HUES64 (cell line): ENCODE measurements at regions not wholly inside any gene's neighbourhood (a gene's known extent, or its start where the extent isn't known, plus 50 kb on each side); places are given as distances from the start of the nearest gene placed in this dataset.

Experiments
- H3K27ac ChIP-seq: 2 replicates; pipeline ENCODE4 v1.7.0; 2013; ENCODE audit warnings: low read depth, low read length, inconsistent platforms
- H3K27me3 ChIP-seq: 2 replicates; pipeline ENCODE4 v1.6.1; 2013; ENCODE audit warnings: mild to moderate bottlenecking, low read length; ENCODE audit not compliant: insufficient read depth
- H3K36me3 ChIP-seq: 2 replicates; pipeline ENCODE4 v1.6.1; 2013; ENCODE audit warnings: mild to moderate bottlenecking, low read length; ENCODE audit not compliant: insufficient read depth
- H3K4me1 ChIP-seq: 2 replicates; pipeline ENCODE4 v1.6.1; 2013; ENCODE audit warnings: mild to moderate bottlenecking, low read length, moderate library complexity; ENCODE audit not compliant: insufficient read depth
- H3K4me3 ChIP-seq: 2 replicates; pipeline ENCODE4 v1.5.1; 2013; ENCODE audit warnings: mild to moderate bottlenecking, low read length, moderate library complexity
- H3K9ac ChIP-seq: 2 replicates; pipeline ENCODE4 v1.6.1; 2013; ENCODE audit warnings: mild to moderate bottlenecking, low read depth, low read length
- H3K9me3 ChIP-seq: 2 replicates; pipeline ENCODE4 v1.6.1; 2013; ENCODE audit warnings: low read depth, low read length; ENCODE audit not compliant: insufficient read depth
- WGBS: fragments of 150-250, 120-280 bp; methylation state at CpG from one replicate; pipeline ENCODE4 v1.1.7; 2013; ENCODE audit warnings: missing lambda C conversion rate; 5-methylcytosine and 5-hydroxymethylcytosine counted together

DNA sequence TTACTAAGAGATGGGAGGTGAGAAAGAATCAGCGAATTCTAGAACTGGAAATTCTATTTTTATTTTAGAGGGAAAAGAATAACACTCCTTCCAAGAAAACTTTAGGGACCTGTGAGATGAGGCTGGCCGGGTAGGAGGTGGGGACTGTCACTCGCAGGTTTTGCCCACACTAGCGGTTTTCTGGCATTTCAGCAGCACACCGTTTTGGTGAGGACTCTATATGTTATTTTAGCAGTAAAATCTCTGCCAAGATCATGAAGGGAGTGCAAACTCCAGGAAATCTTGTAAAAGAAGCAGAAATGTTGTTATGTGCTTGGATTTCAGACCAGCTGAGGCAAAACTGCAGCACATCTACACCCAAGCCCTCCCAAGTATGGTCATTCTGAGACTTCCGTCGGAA lies 470.6 kb downstream of the PSAT1 start:
- no peak overlapping the region for H3K9ac ChIP-seq
- H3K9me3 ChIP-seq: no peaks in the 10 kb centered on the region
- 91% methylated on average over 7 of the region's 7 CpGs for WGBS
- no peaks in the 10 kb centered on the region for H3K27me3 ChIP-seq
- H3K36me3 ChIP-seq: no peaks in the 10 kb centered on the region
- H3K27ac ChIP-seq: no peak overlapping the region
- no peaks in the 10 kb centered on the region for H3K4me1 ChIP-seq
- H3K4me3 ChIP-seq: no peak overlapping the region

DNA sequence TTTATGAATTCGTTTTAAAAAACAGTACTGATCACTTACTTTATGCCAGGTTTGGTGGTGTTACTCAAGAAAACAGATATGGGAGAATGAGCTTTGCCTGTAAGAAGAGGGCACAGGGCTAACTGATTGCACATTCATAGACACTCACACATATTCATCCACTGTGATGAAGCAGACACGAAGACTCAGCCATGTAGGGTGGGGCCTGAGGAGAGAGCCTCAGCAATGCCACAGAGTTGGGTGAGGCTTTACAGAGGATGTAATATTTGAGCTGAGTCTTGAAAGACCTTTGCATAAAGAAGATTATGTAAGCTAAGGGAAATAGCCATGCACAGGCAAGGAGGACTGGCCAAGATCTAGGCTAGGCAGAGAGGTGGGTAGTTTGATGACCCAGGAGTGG lies 472.8 kb downstream of the PSAT1 start:
- WGBS: 88% methylated on average over 2 of the region's 2 CpGs
- Histone ChIP-seq H3K9me3 (no peaks in the 10 kb centered on the region), H3K27me3 (no peaks in the 10 kb centered on the region), H3K4me1 (no peaks in the 10 kb centered on the region), H3K36me3 (no peaks in the 10 kb centered on the region), H3K27ac (no peak overlapping the region), H3K9ac (no peak overlapping the region), H3K4me3 (no peak overlapping the region)

DNA sequence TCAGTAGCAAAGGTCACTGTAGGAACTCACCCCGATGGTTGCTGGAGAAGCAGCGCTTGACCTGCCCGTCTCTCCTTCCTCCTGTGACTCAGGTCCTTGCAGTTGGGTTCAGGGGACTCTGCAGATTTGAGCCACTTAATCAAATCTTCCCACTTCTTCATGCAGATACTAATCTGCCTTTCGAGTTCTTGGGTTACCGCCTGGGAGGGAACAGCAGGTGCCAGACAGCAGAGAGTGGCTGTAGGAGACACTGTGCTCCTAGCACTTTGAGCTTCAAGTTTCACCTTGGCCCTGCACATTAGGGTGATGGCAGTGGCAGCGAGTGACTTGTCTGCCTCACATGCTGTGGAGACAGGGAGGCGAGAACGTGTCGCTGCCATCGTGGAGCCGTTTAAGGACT lies 478.3 kb downstream of the PSAT1 start:
- no peaks in the 10 kb centered on the region for H3K36me3 ChIP-seq
- no peaks in the 10 kb centered on the region for H3K9me3 ChIP-seq
- WGBS: 89% methylated on average over 11 of the region's 11 CpGs
- H3K4me3 ChIP-seq: no peak overlapping the region
- H3K27me3 ChIP-seq: no peaks in the 10 kb centered on the region
- no peak overlapping the region for H3K9ac ChIP-seq
- H3K4me1 ChIP-seq: peaks cover 28% of the 10 kb centered on the region
- H3K27ac ChIP-seq: no peak overlapping the region

DNA sequence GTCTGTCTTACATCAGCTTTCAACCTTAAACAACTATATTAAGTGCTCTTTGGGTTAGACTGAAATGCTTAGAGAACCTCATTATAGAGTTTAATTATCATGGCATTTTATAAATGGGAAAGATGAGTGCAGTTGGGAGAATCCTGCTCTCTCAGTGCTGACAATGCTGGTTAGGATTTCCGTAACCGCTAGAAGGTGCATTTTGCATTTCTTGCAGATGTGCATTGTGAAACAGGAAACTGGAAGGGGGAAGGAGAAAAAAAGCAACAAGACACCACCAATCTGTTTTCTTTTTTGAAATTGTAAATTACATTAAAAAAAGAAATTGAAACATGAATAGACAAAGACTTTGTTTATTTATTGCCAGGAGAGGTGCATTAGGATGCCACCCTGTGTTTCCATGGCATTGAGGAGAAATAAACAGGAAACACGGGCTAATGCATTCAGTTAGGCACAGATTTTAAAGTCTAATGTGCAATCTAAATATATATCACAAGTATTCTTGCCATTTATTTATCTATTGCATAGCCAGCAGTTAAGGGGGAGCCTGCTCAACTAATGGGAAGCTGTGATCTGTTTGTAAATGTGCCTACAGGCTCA lies 478.9 kb downstream of the PSAT1 start:
- H3K27ac ChIP-seq: no peak overlapping the region
- no peaks in the 10 kb centered on the region for H3K36me3 ChIP-seq
- H3K9ac ChIP-seq: no peak overlapping the region
- WGBS: 93% methylated on average over 3 of the region's 3 CpGs
- no peak overlapping the region for H3K4me3 ChIP-seq
- H3K27me3 ChIP-seq: no peaks in the 10 kb centered on the region
- no peaks in the 10 kb centered on the region for H3K9me3 ChIP-seq
- peaks cover 30% of the 10 kb centered on the region for H3K4me1 ChIP-seq

DNA sequence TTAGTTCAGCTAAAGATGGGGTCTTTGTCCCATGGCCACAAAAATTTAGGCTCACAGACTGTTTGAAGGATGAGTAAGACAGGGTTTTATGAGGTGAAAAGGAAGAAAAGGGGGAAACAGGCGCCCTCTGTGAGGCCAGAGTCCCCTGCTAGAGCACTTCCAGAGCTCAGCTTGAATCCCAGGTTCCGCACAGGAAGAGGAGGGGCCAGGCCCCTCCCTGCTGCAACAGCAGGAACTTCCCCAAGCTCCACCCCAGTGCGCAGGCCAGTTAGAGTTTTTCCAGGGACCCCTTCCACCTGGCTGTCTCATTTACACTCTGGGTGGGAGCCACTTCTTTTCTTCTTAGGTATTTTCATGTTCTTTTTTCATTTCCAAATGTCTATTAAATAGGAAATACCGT lies 480.8 kb downstream of the PSAT1 start:
- peaks cover 30% of the 10 kb centered on the region for H3K4me1 ChIP-seq
- H3K4me3 ChIP-seq: no peak overlapping the region
- no peak overlapping the region for H3K27ac ChIP-seq
- WGBS: 88% methylated on average over 4 of the region's 4 CpGs
- no peaks in the 10 kb centered on the region for H3K36me3 ChIP-seq
- no peak overlapping the region for H3K9ac ChIP-seq
- no peaks in the 10 kb centered on the region for H3K27me3 ChIP-seq
- no peaks in the 10 kb centered on the region for H3K9me3 ChIP-seq

DNA sequence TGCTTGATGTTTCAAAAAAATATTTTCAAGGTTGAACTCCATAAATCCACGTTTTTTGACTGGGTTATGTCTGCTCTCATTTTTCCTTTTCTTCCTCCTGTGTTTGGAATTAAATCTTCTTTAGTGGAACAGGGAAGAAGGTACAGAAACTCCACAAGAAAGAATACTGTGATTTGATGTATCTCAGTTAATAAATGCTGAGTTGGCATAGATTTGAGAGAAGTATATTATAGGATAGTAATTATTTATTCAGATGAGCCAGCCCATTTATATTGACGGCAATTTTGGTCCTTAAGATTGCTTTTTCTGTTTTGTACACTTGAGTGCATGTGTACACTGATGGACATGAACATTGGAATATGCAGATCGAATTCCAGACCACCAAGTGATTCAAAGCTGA lies 481.4 kb downstream of the PSAT1 start:
- Histone ChIP-seq H3K9me3 (no peaks in the 10 kb centered on the region), H3K4me1 (peaks cover 30% of the 10 kb centered on the region), H3K9ac (no peak overlapping the region), H3K4me3 (no peak overlapping the region), H3K36me3 (no peaks in the 10 kb centered on the region), H3K27me3 (no peaks in the 10 kb centered on the region), H3K27ac (no peak overlapping the region)
- 97% methylated on average over 3 of the region's 3 CpGs for WGBS

DNA sequence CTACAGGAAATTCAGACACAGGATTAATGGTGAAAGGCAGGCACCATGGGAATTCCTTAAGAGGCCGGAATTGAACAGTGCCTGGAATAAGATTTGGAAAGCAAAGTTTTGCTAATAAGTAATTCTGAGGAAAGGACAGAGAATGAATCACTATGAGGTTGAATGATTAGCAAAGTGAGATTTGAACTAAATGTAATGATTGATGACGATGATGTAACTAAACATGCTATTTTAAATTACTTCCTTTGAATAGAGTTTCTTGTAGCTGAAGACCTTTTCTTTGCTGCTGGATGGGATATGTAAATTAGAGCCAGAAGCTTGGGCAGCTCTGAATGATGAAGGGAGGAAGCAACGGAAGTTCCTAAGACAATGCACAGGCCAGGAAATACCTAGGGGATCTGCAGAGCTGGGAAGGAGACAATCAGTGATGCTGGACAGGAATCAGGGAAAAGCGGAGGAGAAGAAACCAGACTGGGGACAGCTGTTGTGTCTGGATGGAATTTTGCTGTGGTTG lies 482.0 kb downstream of the PSAT1 start:
- Histone ChIP-seq H3K4me3 (no peak overlapping the region), H3K9me3 (no peaks in the 10 kb centered on the region), H3K27ac (no peak overlapping the region), H3K36me3 (no peaks in the 10 kb centered on the region), H3K9ac (no peak overlapping the region), H3K4me1 (peaks cover 30% of the 10 kb centered on the region), H3K27me3 (no peaks in the 10 kb centered on the region)
- 90% methylated on average over 4 of the region's 4 CpGs for WGBS

DNA sequence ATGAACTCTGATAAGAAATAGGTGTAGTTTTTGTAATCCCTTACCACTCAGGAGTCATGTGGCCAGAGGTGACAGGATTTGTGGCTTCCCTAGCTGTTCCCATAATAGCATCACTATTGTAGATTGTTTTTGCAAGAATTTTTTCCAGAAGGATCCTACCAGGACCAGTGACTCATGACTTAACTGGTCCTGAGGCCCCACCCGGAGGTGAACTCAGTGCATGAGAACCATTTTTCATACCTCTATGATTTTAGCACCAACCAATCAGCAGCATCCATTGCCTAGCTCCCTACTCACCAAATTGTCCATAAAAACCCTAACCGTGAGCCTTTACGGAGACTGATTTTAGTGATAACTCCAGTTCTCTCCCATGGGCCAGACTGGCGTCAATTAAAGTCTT lies 484.8 kb downstream of the PSAT1 start:
- Histone ChIP-seq H3K36me3 (no peaks in the 10 kb centered on the region), H3K9ac (no peak overlapping the region), H3K4me1 (peaks cover 24% of the 10 kb centered on the region), H3K27ac (no peak overlapping the region), H3K9me3 (no peaks in the 10 kb centered on the region), H3K27me3 (no peaks in the 10 kb centered on the region), H3K4me3 (no peak overlapping the region)
- 94% methylated on average over 4 of the region's 4 CpGs for WGBS

DNA sequence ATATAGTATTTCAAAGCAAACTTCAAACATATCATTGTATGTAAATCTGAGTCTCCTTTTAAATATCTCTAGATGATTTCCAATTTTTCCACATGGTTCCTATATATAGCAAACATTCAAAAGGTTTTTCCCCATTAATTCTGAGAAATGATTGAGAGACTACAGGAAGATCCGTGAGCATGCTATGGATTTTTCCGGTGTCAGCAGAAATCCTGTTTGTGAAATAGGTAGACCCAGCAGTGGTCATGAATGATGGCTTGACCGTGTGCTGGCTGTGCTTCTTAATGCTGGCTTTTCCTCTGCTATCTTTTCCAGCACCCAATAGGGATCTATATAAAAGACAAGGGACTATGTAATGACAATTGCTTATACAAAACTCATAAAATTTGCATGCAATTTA lies 485.3 kb downstream of the PSAT1 start:
- peaks cover 23% of the 10 kb centered on the region for H3K4me1 ChIP-seq
- no peaks in the 10 kb centered on the region for H3K9me3 ChIP-seq
- H3K9ac ChIP-seq: no peak overlapping the region
- 93% methylated on average over 3 of the region's 3 CpGs for WGBS
- H3K36me3 ChIP-seq: no peaks in the 10 kb centered on the region
- no peaks in the 10 kb centered on the region for H3K27me3 ChIP-seq
- no peak overlapping the region for H3K4me3 ChIP-seq
- no peak overlapping the region for H3K27ac ChIP-seq

DNA sequence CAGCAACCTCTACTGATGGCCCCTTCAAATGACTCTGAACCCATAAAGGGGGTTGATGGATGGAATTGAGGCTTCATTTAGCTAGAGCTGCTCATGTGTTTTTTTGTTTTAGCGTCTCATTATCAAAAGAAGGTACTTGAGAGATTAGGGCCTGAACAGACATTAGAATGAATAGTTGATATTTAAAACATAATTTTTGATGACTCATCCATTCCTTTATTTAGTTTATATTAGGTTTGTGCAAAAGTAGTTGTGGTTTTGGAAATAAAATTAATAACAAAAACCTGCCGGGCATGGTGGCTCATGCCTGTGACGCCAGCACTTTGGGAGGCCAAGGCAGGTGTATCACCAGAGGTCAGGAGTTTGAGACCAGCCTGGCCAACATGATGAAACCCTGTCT lies 485.9 kb downstream of the PSAT1 start:
- Histone ChIP-seq H3K36me3 (no peaks in the 10 kb centered on the region), H3K9me3 (no peaks in the 10 kb centered on the region), H3K4me1 (peaks cover 16% of the 10 kb centered on the region; the same call in 1 of the 2 replicates), H3K4me3 (no peak overlapping the region), H3K27ac (no peak overlapping the region), H3K27me3 (no peaks in the 10 kb centered on the region), H3K9ac (no peak overlapping the region)
- 90% methylated on average over 3 of the region's 3 CpGs for WGBS

DNA sequence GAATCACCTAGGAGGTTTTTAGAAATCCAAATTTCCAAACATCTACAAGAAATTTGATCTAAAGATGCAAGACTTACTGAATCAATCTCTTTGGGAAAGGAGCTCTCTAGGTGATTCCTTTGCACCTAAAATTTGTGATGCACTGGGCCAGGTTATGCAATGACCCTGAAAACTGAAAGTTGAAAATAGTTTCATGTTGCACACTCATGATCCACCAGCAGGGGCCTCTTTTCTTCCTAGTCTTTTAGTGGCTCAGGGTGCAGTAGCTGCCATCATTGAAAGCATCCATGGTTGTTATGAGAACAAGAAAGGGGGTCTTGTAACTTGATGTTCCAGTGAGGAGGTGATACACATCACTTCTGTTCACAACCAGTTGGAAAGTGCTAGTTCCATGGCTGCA lies 486.8 kb downstream of the PSAT1 start:
- Histone ChIP-seq H3K9me3 (no peaks in the 10 kb centered on the region), H3K4me3 (no peak overlapping the region), H3K9ac (no peak overlapping the region), H3K27ac (no peak overlapping the region), H3K36me3 (no peaks in the 10 kb centered on the region), H3K27me3 (no peaks in the 10 kb centered on the region), H3K4me1 (peaks cover 16% of the 10 kb centered on the region; the same call in 1 of the 2 replicates)

DNA sequence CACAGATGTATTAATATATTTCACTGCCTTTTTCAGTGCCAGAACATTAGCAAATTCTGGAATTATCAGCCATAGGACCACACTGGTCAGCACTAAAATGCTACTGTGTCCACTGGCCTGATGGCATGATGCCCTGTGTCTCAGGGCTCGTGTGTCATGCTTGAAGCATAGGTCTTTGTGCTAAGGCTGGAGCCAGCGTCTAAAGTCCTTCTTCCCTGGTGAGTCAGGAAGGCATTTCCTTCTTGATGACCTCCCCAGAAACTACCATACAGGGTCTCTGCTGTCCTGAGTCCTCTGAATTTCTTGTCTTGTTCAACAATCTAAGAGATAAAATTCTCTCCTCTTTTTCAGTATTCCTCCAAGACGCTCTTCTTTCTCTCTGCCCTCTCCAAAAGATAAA lies 489.9 kb downstream of the PSAT1 start:
- Histone ChIP-seq H3K4me1 (no peaks in the 10 kb centered on the region), H3K9me3 (no peaks in the 10 kb centered on the region), H3K27ac (no peak overlapping the region), H3K27me3 (no peaks in the 10 kb centered on the region), H3K4me3 (no peak overlapping the region), H3K36me3 (no peaks in the 10 kb centered on the region), H3K9ac (no peak overlapping the region)
- WGBS: 90% methylated on average over 3 of the region's 3 CpGs
